Ishikawa (cell line): ENCODE measurements at regions not wholly inside any gene's neighbourhood (a gene's known extent, or its start where the extent isn't known, plus 50 kb on each side); places are given as distances from the start of the nearest gene placed in this dataset.

ENCODE experiments used
- CREB1 ChIP-seq: IDR thresholded peaks from 2 replicates; pipeline ENCODE4 v1.6.1; 2012; ENCODE audit warnings: low read depth
- EGR1 ChIP-seq: IDR thresholded peaks from 2 replicates; pipeline ENCODE4 v1.6.1; 2012
- MAX ChIP-seq: IDR thresholded peaks from 2 replicates; pipeline ENCODE4 v1.6.1; 2012
- RAD21 ChIP-seq: IDR thresholded peaks from 2 replicates; pipeline ENCODE4 v1.6.1; 2012; ENCODE audit warnings: low read depth
- TCF12 ChIP-seq: IDR thresholded peaks from 2 replicates; pipeline ENCODE4 v1.6.1; 2012; ENCODE audit warnings: low read depth
- TEAD4 ChIP-seq: IDR thresholded peaks from 2 replicates; pipeline ENCODE4 v1.6.1; 2012
- ZBTB7A ChIP-seq: IDR thresholded peaks from 2 replicates; pipeline ENCODE4 v1.6.1; 2012; ENCODE audit warnings: low read depth

- no peak for TF ChIP-seq EGR1
- no peak for TF ChIP-seq CREB1
- TF ChIP-seq TCF12, result no peak
- TF ChIP-seq TEAD4, result no peak
- TF ChIP-seq ZBTB7A, result no peak
- no peak for TF ChIP-seq MAX
- no peak for TF ChIP-seq RAD21
These were observed 203.0 kb upstream of the SFSWAP start for GRCh38 chr12:131507881-131508280.
